Stimulated activated naive B cell treated with anti-CD40 and anti-IgM and Interleukin-4, amounts not matched to agents 10 μg/mL and 1 μg/mL and 100 μg/mL, for 72 hours (primary cell): ENCODE measurements at regions not wholly inside any gene's neighbourhood (a gene's known extent, or its start where the extent isn't known, plus 50 kb on each side); places are given as distances from the start of the nearest gene placed in this dataset.
"Not testable (repeated sequence)": the region's sequence is repeated elsewhere in the genome, so short reads cannot be mapped to it uniquely, and the experiment has no call there.

Experiments
- ATAC-seq, 2 donors: fragments of 150-1000 bp; cut with Tn5 transposase; replicated peaks; 2 replicates each; pipeline ENCODE4 v1.10.0; 2021; ENCODE audit warnings: moderate library complexity in 1 of 2
- DNase-seq: peaks from one replicate; pipeline ENCODE4 v3.0.0; 2021
- H3K27ac Mint-ChIP-seq: one replicate; pipeline ENCODE4 v1.8.0; 2022; ENCODE audit warnings: mild to moderate bottlenecking, mixed read lengths
- H3K27me3 Mint-ChIP-seq, 2 donors: one replicate each; pipeline ENCODE4 v1.8.0; 2022; ENCODE audit warnings: mixed read lengths in 2 of 2
- H3K36me3 Mint-ChIP-seq, 2 donors: one replicate each; pipeline ENCODE4 v1.8.0; 2022; ENCODE audit warnings: mixed read lengths in 2 of 2, mild to moderate bottlenecking in 1 of 2
- H3K4me1 Mint-ChIP-seq, 2 donors: one replicate each; pipeline ENCODE4 v1.8.0; 2022; ENCODE audit warnings: mixed read lengths in 2 of 2, mild to moderate bottlenecking in 1 of 2
- H3K4me3 Mint-ChIP-seq, 2 donors: one replicate each; pipeline ENCODE4 v1.8.0; 2022; ENCODE audit warnings: mild to moderate bottlenecking in 2 of 2, mixed read lengths in 2 of 2, moderate library complexity in 1 of 2
- H3K9me3 Mint-ChIP-seq, 2 donors: one replicate each; pipeline ENCODE4 v1.8.0; 2022; ENCODE audit warnings: mixed read lengths in 2 of 2, mild to moderate bottlenecking in 1 of 2

- no peak overlapping the region for H3K27ac Mint-ChIP-seq
- no peak overlapping the region for H3K4me3 Mint-ChIP-seq
- no peaks in the 10 kb centered on the region for H3K4me1 Mint-ChIP-seq
- no peaks in the 10 kb centered on the region for H3K27me3 Mint-ChIP-seq
- no peak for ATAC-seq
- no peaks in the 10 kb centered on the region for H3K36me3 Mint-ChIP-seq
- no peak for DNase-seq
- peaks cover 3 to 8% of the 10 kb centered on the region in 2 donors for H3K9me3 Mint-ChIP-seq
These were observed 770.8 kb upstream of the SLITRK6 start for GRCh38 chr13:86569974-86570373.

- no peak overlapping the region for H3K27ac Mint-ChIP-seq
- peaks cover 3 to 8% of the 10 kb centered on the region in 2 donors for H3K9me3 Mint-ChIP-seq
- DNase-seq (no peak), ATAC-seq (no peak)
- no peak overlapping the region for H3K4me3 Mint-ChIP-seq
- H3K4me1 Mint-ChIP-seq: no peaks in the 10 kb centered on the region
- no peaks in the 10 kb centered on the region for H3K27me3 Mint-ChIP-seq
- H3K36me3 Mint-ChIP-seq: no peaks in the 10 kb centered on the region
These were observed 772.9 kb upstream of the SLITRK6 start for GRCh38 chr13:86572115-86572514.

GRCh38 chr13:86579662-86580061, 780.4 kb upstream of the SLITRK6 start:
- H3K9me3 Mint-ChIP-seq: peaks cover 4 to 13% of the 10 kb centered on the region in 2 donors
- no peaks in the 10 kb centered on the region for H3K27me3 Mint-ChIP-seq
- no peak for DNase-seq
- no peak for ATAC-seq
- no peaks in the 10 kb centered on the region for H3K36me3 Mint-ChIP-seq
- H3K4me3 Mint-ChIP-seq: no peak overlapping the region
- H3K4me1 Mint-ChIP-seq: no peaks in the 10 kb centered on the region
- no peak overlapping the region for H3K27ac Mint-ChIP-seq

GRCh38 chr13:86581706-86582105, 782.5 kb upstream of the SLITRK6 start:
- DNase-seq: no peak

GRCh38 chr13:86584301-86584700, 785.1 kb upstream of the SLITRK6 start:
- Mint-ChIP-seq H3K9me3 (peaks cover 2 to 15% of the 10 kb centered on the region in 2 donors), H3K27ac (no peak overlapping the region), H3K36me3 (no peaks in the 10 kb centered on the region), H3K4me1 (no peaks in the 10 kb centered on the region), H3K27me3 (no peaks in the 10 kb centered on the region), H3K4me3 (no peak overlapping the region)
- no peak for DNase-seq
- ATAC-seq: no peak

More at GRCh38 chr13:86581706-86582105, 782.5 kb upstream of the SLITRK6 start:
- peaks cover 2 to 11% of the 10 kb centered on the region in 2 donors for H3K9me3 Mint-ChIP-seq
- H3K36me3 Mint-ChIP-seq: no peaks in the 10 kb centered on the region
- ATAC-seq: no peak
- no peaks in the 10 kb centered on the region for H3K27me3 Mint-ChIP-seq
- H3K4me3 Mint-ChIP-seq: no peak overlapping the region
- no peak overlapping the region for H3K27ac Mint-ChIP-seq
- H3K4me1 Mint-ChIP-seq: no peaks in the 10 kb centered on the region

GRCh38 chr13:86585835-86586234, 786.6 kb upstream of the SLITRK6 start:
- H3K9me3 Mint-ChIP-seq: peaks cover 2 to 15% of the 10 kb centered on the region in 2 donors
- DNase-seq (no peak), ATAC-seq (no peak)
- no peak overlapping the region for H3K4me3 Mint-ChIP-seq
- no peaks in the 10 kb centered on the region for H3K36me3 Mint-ChIP-seq
- H3K27ac Mint-ChIP-seq: no peak overlapping the region
- no peaks in the 10 kb centered on the region for H3K27me3 Mint-ChIP-seq
- H3K4me1 Mint-ChIP-seq: no peaks in the 10 kb centered on the region

GRCh38 chr13:86591862-86592261, 792.6 kb upstream of the SLITRK6 start:
- no peaks in the 10 kb centered on the region for H3K36me3 Mint-ChIP-seq
- peaks cover 2 to 5% of the 10 kb centered on the region in 2 donors for H3K9me3 Mint-ChIP-seq
- H3K4me1 Mint-ChIP-seq: no peaks in the 10 kb centered on the region
- ATAC-seq: no peak
- H3K27me3 Mint-ChIP-seq: no peaks in the 10 kb centered on the region
- DNase-seq: no peak
- H3K27ac Mint-ChIP-seq: no peak overlapping the region
- H3K4me3 Mint-ChIP-seq: no peak overlapping the region

- Mint-ChIP-seq H3K36me3 (no peaks in the 10 kb centered on the region), H3K9me3 (peaks cover 0 to 5% of the 10 kb centered on the region in 2 donors), H3K27me3 (no peaks in the 10 kb centered on the region), H3K4me1 (no peaks in the 10 kb centered on the region), H3K27ac (no peak overlapping the region), H3K4me3 (no peak overlapping the region)
- DNase-seq (no peak), ATAC-seq (no peak)
These were observed 802.1 kb upstream of the SLITRK6 start for GRCh38 chr13:86601351-86601750.

- DNase-seq (no peak), ATAC-seq (no peak)
- Mint-ChIP-seq H3K9me3 (peaks cover 0 to 4% of the 10 kb centered on the region in 2 donors), H3K4me3 (no peak overlapping the region), H3K27ac (no peak overlapping the region), H3K27me3 (no peaks in the 10 kb centered on the region), H3K4me1 (no peaks in the 10 kb centered on the region), H3K36me3 (no peaks in the 10 kb centered on the region)
These were observed 807.0 kb upstream of the SLITRK6 start for GRCh38 chr13:86606264-86606663.

- Mint-ChIP-seq H3K4me3 (no peak overlapping the region), H3K9me3 (peaks cover 0 to 5% of the 10 kb centered on the region in 2 donors), H3K4me1 (no peaks in the 10 kb centered on the region), H3K27me3 (no peaks in the 10 kb centered on the region), H3K36me3 (no peaks in the 10 kb centered on the region), H3K27ac (no peak overlapping the region)
- ATAC-seq (no peak), DNase-seq (no peak)
These were observed 809.5 kb upstream of the SLITRK6 start for GRCh38 chr13:86608701-86609100.

- Mint-ChIP-seq H3K4me3 (no peak overlapping the region), H3K4me1 (no peaks in the 10 kb centered on the region), H3K27me3 (no peaks in the 10 kb centered on the region), H3K9me3 (peaks cover 0 to 2% of the 10 kb centered on the region in 2 donors), H3K36me3 (no peaks in the 10 kb centered on the region), H3K27ac (no peak overlapping the region)
- DNase-seq (no peak), ATAC-seq (no peak)
These were observed 834.1 kb upstream of the SLITRK6 start for GRCh38 chr13:86633346-86633745.

- ATAC-seq, H3K36me3 Mint-ChIP-seq, H3K9me3 Mint-ChIP-seq: not testable (repeated sequence)
These were observed 852.0 kb upstream of the SLITRK6 start for GRCh38 chr13:86651171-86651570.

GRCh38 chr13:86653009-86653408, 853.8 kb upstream of the SLITRK6 start:
- Mint-ChIP-seq H3K27me3 (no peaks in the 10 kb centered on the region), H3K4me3 (no peak overlapping the region), H3K4me1 (no peaks in the 10 kb centered on the region), H3K9me3 (peaks cover 3 to 6% of the 10 kb centered on the region in 2 donors), H3K27ac (no peak overlapping the region), H3K36me3 (no peaks in the 10 kb centered on the region)
- no peak for DNase-seq
- ATAC-seq: no peak

More at GRCh38 chr13:86651171-86651570, 852.0 kb upstream of the SLITRK6 start:
- not testable (repeated sequence) for DNase-seq, H3K27ac Mint-ChIP-seq, H3K4me3 Mint-ChIP-seq, H3K4me1 Mint-ChIP-seq, H3K27me3 Mint-ChIP-seq

- DNase-seq (no peak), ATAC-seq (no peak)
- Mint-ChIP-seq H3K27ac (no peak overlapping the region), H3K36me3 (no peaks in the 10 kb centered on the region), H3K27me3 (no peaks in the 10 kb centered on the region), H3K4me1 (no peaks in the 10 kb centered on the region), H3K9me3 (peaks cover 1 to 3% of the 10 kb centered on the region in 2 donors), H3K4me3 (no peak overlapping the region)
These were observed 856.3 kb upstream of the SLITRK6 start for GRCh38 chr13:86655561-86655960.

GRCh38 chr13:86660090-86660489, 860.9 kb upstream of the SLITRK6 start:
- no peaks in the 10 kb centered on the region for H3K4me1 Mint-ChIP-seq
- no peak overlapping the region for H3K4me3 Mint-ChIP-seq
- H3K27me3 Mint-ChIP-seq: no peaks in the 10 kb centered on the region
- no peaks in the 10 kb centered on the region for H3K36me3 Mint-ChIP-seq
- H3K9me3 Mint-ChIP-seq: peaks cover 9 to 16% of the 10 kb centered on the region in 2 donors
- no peak overlapping the region for H3K27ac Mint-ChIP-seq
- ATAC-seq: no peak
- DNase-seq: no peak

- DNase-seq (no peak), ATAC-seq (no peak)
- H3K9me3 Mint-ChIP-seq: peaks cover 8 to 22% of the 10 kb centered on the region in 2 donors
- H3K4me1 Mint-ChIP-seq: no peaks in the 10 kb centered on the region
- H3K36me3 Mint-ChIP-seq: no peaks in the 10 kb centered on the region
- H3K27me3 Mint-ChIP-seq: no peaks in the 10 kb centered on the region
- H3K27ac Mint-ChIP-seq: no peak overlapping the region
- H3K4me3 Mint-ChIP-seq: no peak overlapping the region
These were observed 866.6 kb upstream of the SLITRK6 start for GRCh38 chr13:86665842-86666241.
